NCI-H146 treated with DMSO at 0.1 percent for 48 hours (cell line): ENCODE measurements at regions not wholly inside any gene's neighbourhood (a gene's known extent, or its start where the extent isn't known, plus 50 kb on each side); places are given as distances from the start of the nearest gene placed in this dataset.
"Not testable (repeated sequence)": the region's sequence is repeated elsewhere in the genome, so short reads cannot be mapped to it uniquely, and the experiment has no call there.

Experiments
- DNase-seq: peaks from one replicate; lab custom pipeline; 2025; ENCODE audit not compliant: unreplicated experiment; lab: John Stamatoyannopoulos, UW

- no peak for DNase-seq
These were observed 431.8 kb downstream of the ZWINT start for GRCh38 chr10:55929291-55929690.

DNA sequence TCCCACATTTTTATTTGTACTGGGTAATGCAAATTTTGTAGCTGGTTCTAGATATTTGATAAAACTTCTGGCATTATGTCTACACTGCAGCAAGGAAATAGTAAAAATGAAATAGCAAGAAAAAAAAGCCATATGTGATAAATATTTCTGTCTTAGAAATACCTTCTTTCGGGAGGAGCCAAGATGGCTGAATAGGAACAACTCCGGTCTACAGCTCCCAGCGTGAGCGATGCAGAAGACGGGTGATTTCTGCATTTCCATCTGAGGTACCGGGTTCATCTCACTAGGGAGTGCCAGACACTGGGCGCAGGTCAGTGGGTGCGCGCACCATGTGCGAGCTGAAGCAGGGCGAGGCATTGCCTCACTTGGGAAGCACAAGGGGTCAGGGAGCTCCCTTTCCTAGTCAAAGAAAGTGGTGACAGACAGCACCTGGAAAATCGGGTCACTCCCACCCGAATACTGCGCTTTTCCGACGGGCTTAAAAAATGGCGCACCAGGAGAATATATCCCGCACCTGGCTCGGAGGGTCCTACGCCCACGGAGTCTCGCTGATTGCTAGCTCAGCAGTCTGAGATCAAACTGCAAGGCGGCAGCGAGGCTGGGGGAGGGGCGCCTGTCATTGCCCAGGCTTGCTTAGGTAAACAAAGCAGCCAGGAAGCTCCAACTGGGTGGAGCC is 461.4 kb downstream of the ZWINT start:
- not testable (repeated sequence) for DNase-seq

DNA sequence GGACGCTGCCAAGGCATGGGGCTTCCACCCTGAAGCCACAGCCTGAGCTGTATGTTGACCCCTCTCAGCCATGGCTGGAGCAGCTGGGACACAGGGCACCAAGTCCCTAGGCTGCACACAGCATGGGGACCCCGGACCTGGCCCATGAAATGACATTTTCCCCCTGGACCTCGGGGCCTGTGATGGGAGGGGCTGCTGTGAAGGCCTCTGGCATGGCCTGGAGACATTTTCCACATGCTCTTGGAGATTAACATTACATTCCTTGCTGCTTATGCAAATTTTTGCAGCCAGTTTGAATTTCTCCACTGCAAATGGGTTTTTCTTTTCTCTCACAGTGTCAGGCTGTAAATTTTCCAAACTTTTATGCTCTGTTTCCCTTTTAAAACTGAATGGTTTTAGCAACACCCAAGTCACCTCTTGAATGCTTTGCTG is 463.6 kb downstream of the ZWINT start:
- no peak for DNase-seq

DNA sequence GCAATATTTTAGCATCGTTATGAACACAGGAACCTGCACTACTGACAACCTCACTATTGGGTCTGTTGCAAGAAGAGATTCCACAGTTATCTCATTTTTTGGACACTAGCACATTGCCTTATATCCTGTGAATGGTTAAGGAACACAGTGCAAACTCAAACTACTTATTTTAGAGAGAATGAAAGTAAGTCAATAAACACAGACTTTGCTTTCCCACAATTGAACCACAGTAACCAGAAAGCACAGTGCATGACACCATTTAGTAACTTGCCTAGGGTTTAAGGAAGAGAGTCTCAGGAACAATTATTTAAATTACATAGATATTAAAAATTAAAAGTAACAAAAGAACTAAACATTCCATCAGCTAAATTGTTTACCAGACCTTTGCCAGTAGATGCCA is 468.8 kb downstream of the ZWINT start:
- no peak for DNase-seq

DNA sequence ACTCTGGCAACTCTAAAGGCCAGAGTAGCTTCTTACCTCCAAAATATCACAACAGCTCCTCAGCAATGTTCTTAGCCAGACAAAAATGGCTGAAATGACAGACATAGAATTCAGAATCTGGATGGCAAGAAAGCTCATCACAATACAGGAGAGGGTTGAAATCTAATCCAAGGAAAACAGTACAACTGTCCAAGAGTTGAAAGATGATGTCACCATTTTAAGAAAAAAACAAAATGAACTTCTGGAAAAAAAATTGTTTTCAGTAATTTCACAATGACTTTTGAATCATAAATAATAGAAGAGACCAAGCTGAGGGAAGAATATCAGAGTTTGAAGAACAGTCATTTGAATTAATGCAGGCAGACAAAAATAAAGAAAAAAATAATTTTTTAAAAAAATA is 479.5 kb downstream of the ZWINT start:
- DNase-seq, result no peak

DNA sequence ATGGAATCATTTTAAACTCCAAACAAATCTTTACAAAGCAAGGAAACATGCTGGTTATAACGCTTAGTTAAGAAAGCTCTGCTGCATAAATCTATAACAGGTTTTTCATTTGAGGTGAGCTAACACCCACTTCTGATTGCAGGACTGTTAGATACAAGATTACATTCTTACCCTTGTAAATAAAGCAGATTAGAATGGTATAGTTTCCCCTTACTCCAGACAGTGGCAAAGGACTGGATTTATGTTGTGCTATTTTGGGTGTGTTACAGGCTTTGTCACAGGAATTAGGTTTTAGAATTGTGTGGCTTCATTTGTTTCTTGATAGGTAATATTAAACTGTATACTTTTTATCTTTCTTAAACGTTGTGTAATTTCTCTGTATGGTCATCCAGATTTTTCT is 487.6 kb downstream of the ZWINT start:
- no peak for DNase-seq

DNA sequence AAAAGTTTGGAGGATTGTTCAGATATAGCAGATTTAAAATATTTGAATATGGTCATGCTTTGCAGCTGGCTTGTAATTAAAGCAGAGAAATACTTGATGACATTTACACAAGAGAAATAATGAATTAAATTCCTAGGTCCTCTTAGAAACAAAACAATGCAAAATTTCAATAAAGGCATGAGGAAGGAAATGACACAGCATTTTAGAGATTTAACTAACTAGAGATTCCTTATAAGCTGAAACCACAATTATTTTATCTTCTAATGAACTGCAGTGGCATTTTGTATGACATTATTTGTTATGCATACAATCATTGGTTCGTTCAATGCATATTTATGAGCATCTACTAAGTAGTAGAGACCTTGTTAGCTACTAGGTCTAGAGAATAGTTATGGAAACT is 490.9 kb downstream of the ZWINT start:
- no peak for DNase-seq

- no peak for DNase-seq
These were observed 493.2 kb downstream of the ZWINT start for GRCh38 chr10:55867848-55868247.

GRCh38 chr10:55858730-55859129 is 502.3 kb downstream of the ZWINT start:
- no peak for DNase-seq

GRCh38 chr10:55852900-55853299 is 508.2 kb downstream of the ZWINT start:
- no peak for DNase-seq

GRCh38 chr10:55837273-55837672 is 523.8 kb downstream of the ZWINT start:
- no peak for DNase-seq

DNA sequence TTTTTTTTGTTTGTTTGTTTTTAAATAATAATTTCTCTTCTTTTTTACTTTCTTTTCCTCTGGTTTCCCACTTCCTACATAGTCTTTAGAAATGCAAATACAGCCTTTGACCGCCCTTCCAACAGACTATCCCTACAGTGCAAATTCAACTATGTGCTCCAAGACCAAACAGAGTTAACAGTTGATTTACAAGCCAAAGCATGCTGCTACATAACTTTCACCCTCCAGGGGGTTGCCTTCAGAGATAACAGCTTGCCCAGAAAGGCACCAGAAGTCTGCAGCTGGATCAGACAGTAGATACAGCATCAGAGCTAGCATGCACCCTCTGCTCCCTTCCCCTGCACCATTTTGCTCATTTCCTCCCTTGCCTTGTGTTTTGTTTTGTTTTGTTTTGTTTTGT is 539.0 kb downstream of the ZWINT start:
- DNase-seq, result no peak

DNA sequence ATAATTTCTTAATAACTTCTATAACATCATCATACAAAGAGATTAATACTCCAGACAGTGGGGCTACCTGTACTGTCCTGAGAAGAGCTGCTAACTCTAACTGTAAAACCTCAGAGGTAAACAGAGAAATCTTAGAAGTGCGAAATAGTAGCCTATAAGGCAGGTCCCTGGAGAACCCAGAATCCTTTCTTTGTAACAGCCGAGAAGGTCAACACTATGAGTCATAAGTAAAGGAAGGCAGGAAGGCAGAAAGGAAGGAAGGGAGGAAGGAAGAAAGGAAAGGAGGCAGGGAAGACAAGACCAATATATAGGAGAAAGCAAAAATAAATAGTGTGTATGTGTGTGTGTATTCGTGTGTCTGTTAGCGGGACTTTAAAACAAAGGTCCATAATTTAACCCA is 540.6 kb downstream of the ZWINT start:
- DNase-seq, result no peak

- DNase-seq, result no peak
These were observed 541.0 kb downstream of the ZWINT start for GRCh38 chr10:55820071-55820470.

- DNase-seq, result no peak
These were observed 547.4 kb downstream of the ZWINT start for GRCh38 chr10:55813451-55814170.

DNA sequence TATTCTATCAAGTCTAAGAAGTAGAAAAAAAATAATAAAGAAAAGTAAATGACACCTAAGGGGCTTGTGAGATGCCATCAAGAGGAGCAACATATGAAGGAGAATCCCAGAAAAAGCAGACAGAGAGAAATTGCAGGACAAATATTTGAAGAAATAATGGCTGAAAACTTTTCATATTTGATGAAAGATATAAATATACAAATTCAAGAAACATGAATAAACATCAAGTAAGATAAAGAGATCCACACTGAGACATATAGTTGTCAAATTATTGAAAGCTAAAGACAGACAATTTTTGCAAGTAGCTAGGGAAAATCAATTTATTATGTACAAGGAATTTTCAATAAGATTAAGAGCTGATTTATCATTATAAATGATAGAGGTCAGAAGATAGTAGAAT is 558.0 kb downstream of the ZWINT start:
- no peak for DNase-seq

- DNase-seq, result no peak
These were observed 559.8 kb downstream of the ZWINT start for GRCh38 chr10:55801353-55801661.

DNA sequence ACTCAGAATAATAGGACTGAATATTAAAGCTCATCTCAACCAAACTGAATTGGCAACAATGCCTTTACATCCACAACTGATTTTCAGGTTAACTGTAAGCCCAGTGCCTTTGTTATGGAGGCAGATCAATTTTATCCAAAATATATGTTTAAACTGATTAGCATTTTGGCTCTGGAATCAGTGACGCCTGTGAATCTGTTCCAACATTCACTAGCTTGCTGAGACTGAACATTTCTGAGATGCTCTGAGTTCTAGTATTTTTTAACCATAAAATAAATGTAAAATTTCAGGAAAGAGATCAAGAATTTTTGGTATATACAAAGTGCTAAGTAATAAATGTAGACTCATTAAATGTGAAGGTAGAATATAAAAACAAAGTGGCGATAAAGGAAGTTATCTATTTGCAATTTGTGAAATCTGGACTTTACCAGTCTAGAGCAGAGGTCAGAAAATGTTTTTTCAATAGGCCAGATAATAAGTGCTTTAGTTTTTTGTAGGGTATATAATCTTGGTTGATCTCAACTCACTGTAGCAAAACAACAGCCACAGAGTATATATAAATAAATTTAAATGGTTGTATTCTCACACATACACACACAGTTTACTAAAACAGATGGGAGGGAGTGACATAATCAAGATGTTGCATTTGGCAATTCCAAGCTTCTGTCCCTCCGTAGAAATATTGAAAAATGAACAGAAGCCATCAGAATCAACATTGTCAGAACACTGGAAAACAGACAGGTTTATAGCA is 560.3 kb downstream of the ZWINT start:
- DNase-seq, result no peak

DNA sequence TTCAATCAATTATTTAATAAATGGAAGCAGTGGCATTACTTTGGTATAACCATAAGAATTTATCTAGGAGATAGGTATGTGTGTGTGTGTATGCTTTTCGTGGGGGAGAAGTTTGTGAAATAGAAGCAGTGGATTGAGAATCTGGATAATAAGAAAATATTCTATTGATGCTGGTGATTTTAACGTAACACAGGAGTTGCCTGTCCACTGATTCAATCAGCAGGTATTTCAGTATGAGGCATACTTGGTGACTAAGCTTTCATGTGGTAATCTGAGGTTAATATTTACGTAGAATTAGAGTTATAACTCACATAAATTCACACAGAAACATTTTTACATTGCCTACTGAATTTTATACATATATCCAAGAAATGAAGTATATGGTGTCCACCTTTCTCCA is 568.0 kb downstream of the ZWINT start:
- DNase-seq, result no peak

GRCh38 chr10:55790276-55790675 is 570.8 kb downstream of the ZWINT start:
- not testable (repeated sequence) for DNase-seq

DNA sequence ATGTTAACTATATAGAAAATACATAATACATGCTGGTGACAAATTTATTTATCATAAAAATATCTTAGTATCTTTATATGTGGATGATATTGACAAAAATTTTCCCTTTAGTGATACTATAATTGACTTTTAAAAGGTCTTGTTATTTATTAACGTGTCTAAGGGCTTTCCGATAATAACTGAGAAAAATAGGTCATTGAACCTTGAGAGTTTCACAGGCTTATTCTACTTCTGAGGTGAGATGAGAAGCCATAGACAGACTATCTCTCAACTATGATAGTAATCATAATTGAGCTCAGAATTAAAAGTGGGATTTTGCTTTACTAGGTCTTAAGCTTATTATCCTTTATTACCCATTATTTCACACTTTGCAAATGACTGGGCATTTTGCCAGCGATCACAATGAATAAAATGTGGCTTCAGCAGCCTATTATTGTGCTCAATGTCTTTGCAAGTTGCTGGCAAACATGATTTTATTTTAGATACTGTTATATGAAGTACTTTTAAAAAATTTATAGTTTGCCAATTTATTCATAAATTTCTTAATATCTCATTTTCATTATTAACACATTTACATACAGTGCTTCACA is 574.5 kb downstream of the ZWINT start:
- DNase-seq, result no peak

DNA sequence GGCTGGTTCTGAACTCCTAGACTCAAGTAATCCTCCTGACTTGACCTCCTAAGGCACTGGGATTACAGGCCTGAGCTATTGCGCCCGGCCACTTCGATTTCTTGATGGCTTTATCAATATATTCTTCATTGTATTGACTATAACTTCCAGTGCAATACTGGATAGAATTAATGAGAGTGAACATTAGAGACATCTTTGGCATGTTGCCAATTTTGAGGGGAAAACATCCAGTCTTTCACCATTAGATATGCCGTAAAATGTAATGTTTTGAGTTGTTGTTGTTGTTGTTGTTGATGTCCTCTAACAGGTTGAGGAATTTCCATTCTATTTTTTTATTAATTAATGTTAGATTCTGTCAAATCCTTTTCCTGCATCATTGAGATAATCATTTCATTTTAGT is 578.9 kb downstream of the ZWINT start:
- no peak for DNase-seq
